Stimulated activated naive B cell treated with anti-CD40 and anti-IgM and Interleukin-4, amounts not matched to agents 10 μg/mL and 1 μg/mL and 100 μg/mL, for 72 hours (primary cell): ENCODE measurements at regions not wholly inside any gene's neighbourhood (a gene's known extent, or its start where the extent isn't known, plus 50 kb on each side); places are given as distances from the start of the nearest gene placed in this dataset.
"Not testable (repeated sequence)": the region's sequence is repeated elsewhere in the genome, so short reads cannot be mapped to it uniquely, and the experiment has no call there.

Experiments used
- ATAC-seq, 2 donors: fragments of 150-1000 bp; cut with Tn5 transposase; replicated peaks; 2 replicates each; pipeline ENCODE4 v1.10.0; 2021; ENCODE audit warnings: moderate library complexity in 1 of 2
- DNase-seq: peaks from one replicate; pipeline ENCODE4 v3.0.0; 2021
- H3K27ac Mint-ChIP-seq: one replicate; pipeline ENCODE4 v1.8.0; 2022; ENCODE audit warnings: mild to moderate bottlenecking, mixed read lengths
- H3K27me3 Mint-ChIP-seq, 2 donors: one replicate each; pipeline ENCODE4 v1.8.0; 2022; ENCODE audit warnings: mixed read lengths in 2 of 2
- H3K36me3 Mint-ChIP-seq, 2 donors: one replicate each; pipeline ENCODE4 v1.8.0; 2022; ENCODE audit warnings: mixed read lengths in 2 of 2, mild to moderate bottlenecking in 1 of 2
- H3K4me1 Mint-ChIP-seq, 2 donors: one replicate each; pipeline ENCODE4 v1.8.0; 2022; ENCODE audit warnings: mixed read lengths in 2 of 2, mild to moderate bottlenecking in 1 of 2
- H3K4me3 Mint-ChIP-seq, 2 donors: one replicate each; pipeline ENCODE4 v1.8.0; 2022; ENCODE audit warnings: mild to moderate bottlenecking in 2 of 2, mixed read lengths in 2 of 2, moderate library complexity in 1 of 2
- H3K9me3 Mint-ChIP-seq, 2 donors: one replicate each; pipeline ENCODE4 v1.8.0; 2022; ENCODE audit warnings: mixed read lengths in 2 of 2, mild to moderate bottlenecking in 1 of 2

DNA sequence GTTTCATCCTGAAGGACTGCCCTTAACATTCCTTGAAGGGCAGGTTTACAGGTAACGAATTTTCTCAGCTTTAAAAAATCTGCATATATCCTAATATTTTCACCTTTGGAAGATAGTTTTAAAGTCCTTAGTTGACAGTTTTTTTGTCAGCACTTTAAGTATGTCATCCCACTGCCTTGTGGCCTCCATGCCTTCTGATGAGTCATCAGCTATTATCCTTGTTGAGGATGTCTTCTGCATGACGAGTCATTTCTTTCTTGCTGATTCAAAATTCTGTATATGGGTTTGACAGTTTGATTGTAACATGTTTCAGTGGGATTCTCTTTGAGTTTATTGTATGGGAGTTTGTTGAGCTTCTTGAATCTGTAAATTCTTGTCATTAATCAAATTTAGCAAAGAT is 500.6 kb downstream of the DISC1 start:
- H3K27ac Mint-ChIP-seq, result no peak overlapping the region
- ATAC-seq, result no peak
- H3K4me3 Mint-ChIP-seq, result no peak overlapping the region
- no peak for DNase-seq
- peaks cover 0 to 1% of the 10 kb centered on the region in 2 donors for H3K4me1 Mint-ChIP-seq
- no peaks in the 10 kb centered on the region for H3K36me3 Mint-ChIP-seq
- peaks cover 16 to 45% of the 10 kb centered on the region in 2 donors for H3K27me3 Mint-ChIP-seq
- H3K9me3 Mint-ChIP-seq, result peaks cover 5 to 7% of the 10 kb centered on the region in 2 donors

DNA sequence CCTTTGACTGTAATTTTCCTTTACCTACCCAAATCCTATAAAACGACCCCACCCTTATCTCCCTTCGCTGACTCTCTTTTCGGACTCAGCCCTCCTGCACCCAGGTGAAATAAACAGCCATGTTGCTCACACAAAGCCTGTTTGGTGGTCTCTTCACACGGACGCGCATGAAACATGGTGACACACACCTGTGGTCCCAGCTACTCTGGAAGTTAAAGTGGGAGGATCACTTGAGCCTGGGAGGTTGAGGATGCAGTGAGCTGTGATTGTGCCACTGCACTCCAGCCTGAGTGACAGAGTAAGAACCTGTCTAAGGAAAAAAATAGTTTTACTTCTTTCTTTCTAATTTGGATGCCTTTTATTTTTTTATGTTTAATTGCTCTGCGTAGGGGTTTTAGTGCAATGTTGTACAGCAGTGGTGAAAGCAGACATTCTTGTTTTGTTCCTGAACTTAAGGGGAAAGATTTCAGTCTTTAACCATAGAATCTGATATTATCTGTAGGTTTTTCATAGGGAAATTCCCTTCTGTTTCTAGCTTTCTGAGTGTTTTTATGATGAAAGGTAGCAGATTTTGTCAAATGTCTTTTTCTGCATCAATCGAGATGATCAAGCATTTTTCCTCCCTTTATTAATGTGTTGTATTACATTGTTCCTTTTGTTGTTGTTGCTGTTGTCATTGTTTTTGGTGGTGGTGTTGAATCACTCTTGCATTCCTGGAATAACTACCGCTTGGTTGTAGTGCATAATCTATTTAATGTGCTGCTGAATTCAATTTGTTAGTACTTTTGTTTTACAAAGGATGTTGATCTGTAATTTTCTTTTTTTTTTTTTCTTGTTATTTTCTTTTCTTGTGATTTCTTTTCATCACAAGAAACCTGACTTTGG is 497.4 kb downstream of the DISC1 start:
- H3K4me1 Mint-ChIP-seq, result peaks cover 0 to 1% of the 10 kb centered on the region in 2 donors
- no peak overlapping the region for H3K4me3 Mint-ChIP-seq
- peaks cover 2 to 7% of the 10 kb centered on the region in 2 donors for H3K9me3 Mint-ChIP-seq
- DNase-seq (no peak), ATAC-seq (no peak)
- H3K27ac Mint-ChIP-seq, result no peak overlapping the region
- no peaks in the 10 kb centered on the region for H3K36me3 Mint-ChIP-seq
- H3K27me3 Mint-ChIP-seq, result peaks cover 9 to 45% of the 10 kb centered on the region in 2 donors

- not testable (repeated sequence) for DNase-seq, H3K4me3 Mint-ChIP-seq, H3K27ac Mint-ChIP-seq, H3K9me3 Mint-ChIP-seq, H3K36me3 Mint-ChIP-seq, ATAC-seq, H3K4me1 Mint-ChIP-seq
- H3K27me3 Mint-ChIP-seq, result peaks cover 0 to 20% of the 10 kb centered on the region in 2 donors
Measured at GRCh38 chr1:232117903-232118302, 491.3 kb downstream of the DISC1 start.

- Mint-ChIP-seq H3K9me3 (no peaks in the 10 kb centered on the region), H3K36me3 (no peaks in the 10 kb centered on the region), H3K4me3 (no peak overlapping the region), H3K4me1 (no peaks in the 10 kb centered on the region), H3K27ac (no peak overlapping the region), H3K27me3 (peaks cover 9 to 20% of the 10 kb centered on the region in 2 donors)
- ATAC-seq (no peak), DNase-seq (no peak)
Measured at GRCh38 chr1:232114985-232115384, 488.4 kb downstream of the DISC1 start.

DNA sequence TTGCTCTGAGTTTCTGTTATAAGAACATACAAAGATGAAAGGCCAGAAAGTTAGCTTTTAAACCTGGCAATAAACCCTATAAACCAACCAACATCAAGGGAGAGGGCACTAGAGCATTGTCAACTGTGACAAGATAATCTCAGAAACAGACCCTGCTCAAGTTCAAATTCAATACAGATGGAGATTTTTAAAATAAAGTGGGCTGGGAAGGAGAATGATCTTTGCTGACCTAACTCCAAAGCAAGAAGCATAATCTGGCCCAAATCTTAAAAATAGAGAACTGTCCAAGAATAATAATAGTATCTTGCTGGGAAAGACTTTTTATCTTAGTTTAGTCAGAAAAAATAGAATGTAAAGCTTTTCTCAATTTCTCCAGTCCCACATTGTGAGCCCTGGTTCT is 485.5 kb downstream of the DISC1 start:
- Mint-ChIP-seq H3K27ac (no peak overlapping the region), H3K27me3 (peaks cover 16 to 17% of the 10 kb centered on the region in 2 donors), H3K4me3 (no peak overlapping the region), H3K9me3 (no peaks in the 10 kb centered on the region), H3K36me3 (no peaks in the 10 kb centered on the region), H3K4me1 (no peaks in the 10 kb centered on the region)
- ATAC-seq (no peak), DNase-seq (no peak)

GRCh38 chr1:232111611-232112010 is 485.0 kb downstream of the DISC1 start:
- no peaks in the 10 kb centered on the region for H3K9me3 Mint-ChIP-seq
- no peak for DNase-seq
- H3K27ac Mint-ChIP-seq, result no peak overlapping the region
- no peak overlapping the region for H3K4me3 Mint-ChIP-seq
- no peaks in the 10 kb centered on the region for H3K4me1 Mint-ChIP-seq
- ATAC-seq, result no peak
- H3K36me3 Mint-ChIP-seq, result no peaks in the 10 kb centered on the region
- H3K27me3 Mint-ChIP-seq, result peaks cover 16 to 17% of the 10 kb centered on the region in 2 donors

DNA sequence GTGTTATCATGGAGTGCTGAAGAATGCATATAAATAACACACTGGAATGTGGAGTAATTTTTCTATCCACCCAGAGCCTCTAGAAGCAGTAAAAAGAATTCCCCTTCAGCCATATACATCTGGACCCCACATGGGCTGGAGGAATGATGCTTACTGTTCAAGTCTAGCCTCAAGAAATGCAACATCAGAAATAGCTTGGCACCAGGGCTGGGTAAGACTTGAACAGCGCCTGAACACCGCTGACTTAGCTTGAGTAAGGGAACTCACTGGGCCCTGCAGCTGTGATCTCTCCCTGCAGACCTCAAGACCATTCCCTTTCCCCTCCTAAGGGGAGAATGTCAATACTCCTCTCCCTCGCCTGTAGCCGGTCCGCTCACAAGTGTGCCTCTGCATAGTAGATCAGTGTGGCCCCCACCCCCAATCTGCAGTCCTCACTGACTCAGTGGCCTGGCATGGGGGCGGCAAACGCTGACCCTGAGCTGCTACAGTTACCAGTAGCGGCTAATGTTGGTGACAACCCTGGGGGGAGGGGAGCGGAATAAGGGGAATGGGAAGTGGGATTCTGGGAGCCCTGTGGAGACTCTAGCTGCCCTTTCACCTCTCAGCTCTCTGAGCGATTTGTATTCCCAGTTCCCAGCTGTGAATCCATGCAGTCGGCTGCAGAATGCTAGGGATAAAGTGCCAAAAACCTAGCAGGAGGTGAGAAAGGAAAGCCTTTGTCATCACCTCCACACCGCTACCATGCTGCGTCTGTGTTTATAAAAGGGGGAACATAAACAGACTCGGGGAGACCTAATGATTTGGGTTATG is 483.9 kb downstream of the DISC1 start:
- no peak for DNase-seq

GRCh38 chr1:232109391-232109790 is 482.8 kb downstream of the DISC1 start:
- no peaks in the 10 kb centered on the region for H3K9me3 Mint-ChIP-seq
- H3K4me1 Mint-ChIP-seq, result no peaks in the 10 kb centered on the region
- H3K36me3 Mint-ChIP-seq, result no peaks in the 10 kb centered on the region
- H3K27ac Mint-ChIP-seq, result no peak overlapping the region
- H3K27me3 Mint-ChIP-seq, result peaks cover 16 to 17% of the 10 kb centered on the region in 2 donors
- H3K4me3 Mint-ChIP-seq, result no peak overlapping the region
- ATAC-seq, result no peak
- DNase-seq, result no peak

More for the DNA sequence above, 483.9 kb downstream of the DISC1 start:
- Mint-ChIP-seq H3K4me3 (no peak overlapping the region), H3K9me3 (no peaks in the 10 kb centered on the region), H3K27me3 (peaks cover 16 to 17% of the 10 kb centered on the region in 2 donors), H3K36me3 (no peaks in the 10 kb centered on the region), H3K4me1 (no peaks in the 10 kb centered on the region), H3K27ac (no peak overlapping the region)
- no peak for ATAC-seq

GRCh38 chr1:232108598-232108997 is 482.0 kb downstream of the DISC1 start:
- H3K27me3 Mint-ChIP-seq, result peaks cover 16 to 17% of the 10 kb centered on the region in 2 donors
- H3K36me3 Mint-ChIP-seq, result no peaks in the 10 kb centered on the region
- H3K27ac Mint-ChIP-seq, result no peak overlapping the region
- ATAC-seq (no peak), DNase-seq (no peak)
- H3K4me3 Mint-ChIP-seq, result no peak overlapping the region
- no peaks in the 10 kb centered on the region for H3K9me3 Mint-ChIP-seq
- no peaks in the 10 kb centered on the region for H3K4me1 Mint-ChIP-seq

- Mint-ChIP-seq H3K4me3 (no peak overlapping the region), H3K27ac (no peak overlapping the region), H3K27me3 (peaks cover 16 to 17% of the 10 kb centered on the region in 2 donors), H3K36me3 (no peaks in the 10 kb centered on the region), H3K4me1 (no peaks in the 10 kb centered on the region), H3K9me3 (no peaks in the 10 kb centered on the region)
- DNase-seq, result no peak
- ATAC-seq, result no peak
Measured at GRCh38 chr1:232106415-232106814, 479.8 kb downstream of the DISC1 start.

DNA sequence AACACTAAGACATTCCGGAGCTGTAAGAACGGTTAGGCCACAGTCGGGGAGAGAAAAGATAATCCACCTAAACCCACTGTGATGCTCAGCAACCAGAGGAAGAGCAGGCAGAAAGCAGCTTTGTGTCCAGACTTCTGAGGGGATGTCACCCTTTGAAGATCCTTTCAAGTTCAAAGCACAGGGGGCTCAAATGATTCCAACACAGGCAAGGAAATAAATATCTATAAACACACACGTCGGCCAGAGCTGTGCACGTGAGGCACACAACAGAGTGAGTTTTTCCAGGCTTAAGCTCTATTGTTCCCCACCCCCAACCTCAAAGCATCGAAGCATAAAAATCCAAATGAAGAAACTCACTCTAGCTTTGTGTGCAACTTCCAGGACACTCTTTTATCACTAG is 479.0 kb downstream of the DISC1 start:
- H3K27ac Mint-ChIP-seq, result no peak overlapping the region
- H3K9me3 Mint-ChIP-seq, result no peaks in the 10 kb centered on the region
- peaks cover 12 to 16% of the 10 kb centered on the region in 2 donors for H3K27me3 Mint-ChIP-seq
- ATAC-seq, result no peak
- DNase-seq, result no peak
- H3K4me3 Mint-ChIP-seq, result no peak overlapping the region
- H3K4me1 Mint-ChIP-seq, result no peaks in the 10 kb centered on the region
- no peaks in the 10 kb centered on the region for H3K36me3 Mint-ChIP-seq

DNA sequence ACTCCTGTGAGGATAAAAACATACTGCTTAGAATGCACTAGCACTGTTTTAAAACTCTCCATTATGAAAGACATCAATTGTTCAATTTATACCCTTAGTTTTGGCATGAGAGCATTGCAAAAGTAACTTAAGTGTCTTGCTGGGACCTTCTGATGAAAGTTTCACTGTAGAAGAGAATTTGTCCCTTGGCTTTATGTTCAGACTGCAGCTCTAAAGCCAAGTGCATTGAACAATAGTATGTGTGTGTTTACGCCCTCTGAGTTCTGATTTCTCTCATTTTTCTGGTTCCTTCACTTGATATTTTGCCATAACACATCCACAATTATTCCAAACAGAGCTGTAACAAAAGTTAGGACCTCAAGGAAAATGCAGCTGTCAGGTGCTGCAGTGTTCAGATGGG is 474.6 kb downstream of the DISC1 start:
- H3K36me3 Mint-ChIP-seq, result peaks cover 0 to 2% of the 10 kb centered on the region in 2 donors
- ATAC-seq, result no peak
- no peak overlapping the region for H3K4me3 Mint-ChIP-seq

GRCh38 chr1:232096751-232097150 is 470.2 kb downstream of the DISC1 start:
- Mint-ChIP-seq H3K9me3 (peaks cover 6 to 10% of the 10 kb centered on the region in 2 donors), H3K27ac (no peak overlapping the region), H3K4me1 (no peaks in the 10 kb centered on the region), H3K4me3 (no peak overlapping the region), H3K36me3 (peaks cover 0 to 2% of the 10 kb centered on the region in 2 donors), H3K27me3 (peaks cover 0 to 4% of the 10 kb centered on the region in 2 donors)
- no peak for DNase-seq
- no peak for ATAC-seq

More for the DNA sequence above, 474.6 kb downstream of the DISC1 start:
- H3K4me1 Mint-ChIP-seq, result no peaks in the 10 kb centered on the region
- no peak overlapping the region for H3K27ac Mint-ChIP-seq
- DNase-seq, result no peak
- peaks cover 6 to 10% of the 10 kb centered on the region in 2 donors for H3K9me3 Mint-ChIP-seq
- H3K27me3 Mint-ChIP-seq, result peaks cover 0 to 4% of the 10 kb centered on the region in 2 donors
